Astrocyte (in vitro differentiated cells and primary cell): ENCODE measurements at regions not wholly inside any gene's neighbourhood (a gene's known extent, or its start where the extent isn't known, plus 50 kb on each side); places are given as distances from the start of the nearest gene placed in this dataset.
A peak's percentile ranks its signal among the peaks of the same experiment; 100 is the strongest.
"Not testable (repeated sequence)": the region's sequence is repeated elsewhere in the genome, so short reads cannot be mapped to it uniquely, and the experiment has no call there.

Experiments
- DNase-seq: peaks from one replicate; pipeline ENCODE4 v3.0.0-alpha.2; 2010; ENCODE audit warnings: low read depth
- FAIRE-seq: peaks from 2 replicates; lab custom pipeline; 2011; peaks lifted over from hg19 to GRCh38; lab: Jason Lieb, UNC
- H2AFZ ChIP-seq: 2 replicates; pipeline ENCODE4 v1.6.0; 2012; ENCODE audit warnings: low read depth, low read length, inconsistent platforms
- H3K27ac ChIP-seq: 2 replicates; pipeline ENCODE4 v1.5.1; 2011; ENCODE audit warnings: low read depth, low read length, inconsistent platforms
- H3K27me3 ChIP-seq: 2 replicates; pipeline ENCODE4 v1.6.0; 2011; ENCODE audit warnings: low read length, inconsistent platforms; ENCODE audit not compliant: insufficient read depth
- H3K36me3 ChIP-seq: 2 replicates; pipeline ENCODE4 v1.5.1; 2011; ENCODE audit warnings: low read length, inconsistent platforms; ENCODE audit not compliant: insufficient read depth
- H3K4me1 ChIP-seq: 2 replicates; pipeline ENCODE4 v1.5.1; 2011; ENCODE audit warnings: low read length, inconsistent platforms; ENCODE audit not compliant: insufficient read depth
- H3K4me2 ChIP-seq: 2 replicates; pipeline ENCODE4 v1.6.0; 2012; ENCODE audit warnings: low read length, inconsistent platforms
- H3K4me3 ChIP-seq: 2 replicates; pipeline ENCODE4 v1.5.1; 2011; ENCODE audit warnings: low read depth, mild to moderate bottlenecking, low read length, inconsistent platforms; ENCODE audit not compliant: insufficient read depth
- H3K79me2 ChIP-seq: 2 replicates; pipeline ENCODE4 v1.6.0; 2012; ENCODE audit warnings: mild to moderate bottlenecking, low read length, inconsistent platforms; ENCODE audit not compliant: insufficient read depth
- H3K9ac ChIP-seq: 2 replicates; pipeline ENCODE4 v1.6.0; 2012; ENCODE audit warnings: mild to moderate bottlenecking, low read length, inconsistent platforms
- H3K9me3 ChIP-seq: 2 replicates; pipeline ENCODE4 v1.5.1; 2012; ENCODE audit warnings: low read depth, mild to moderate bottlenecking, low read length, inconsistent platforms; ENCODE audit not compliant: insufficient read depth
- H4K20me1 ChIP-seq: 2 replicates; pipeline ENCODE4 v1.6.0; 2012; ENCODE audit warnings: low read length, inconsistent platforms; ENCODE audit not compliant: insufficient read depth
- H3K27ac Mint-ChIP-seq: one replicate; pipeline ENCODE4 v1.8.0; 2021; ENCODE audit warnings: mild to moderate bottlenecking, mixed read lengths; ENCODE audit not compliant: unreplicated experiment
- H3K27me3 Mint-ChIP-seq: one replicate; pipeline ENCODE4 v1.8.0; 2021; ENCODE audit warnings: low read depth, mixed read lengths; ENCODE audit not compliant: unreplicated experiment
- H3K36me3 Mint-ChIP-seq: one replicate; pipeline ENCODE4 v1.8.0; 2021; ENCODE audit warnings: low read depth, mixed read lengths; ENCODE audit not compliant: unreplicated experiment
- H3K4me1 Mint-ChIP-seq: one replicate; pipeline ENCODE4 v1.8.0; 2021; ENCODE audit warnings: low read depth, mixed read lengths; ENCODE audit not compliant: unreplicated experiment
- H3K4me3 Mint-ChIP-seq: one replicate; pipeline ENCODE4 v1.8.0; 2021; ENCODE audit warnings: mild to moderate bottlenecking, moderate library complexity, mixed read lengths; ENCODE audit not compliant: unreplicated experiment
- H3K9me3 Mint-ChIP-seq: one replicate; pipeline ENCODE4 v1.8.0; 2021; ENCODE audit warnings: mild to moderate bottlenecking, mixed read lengths; ENCODE audit not compliant: unreplicated experiment
- CTCF ChIP-seq: IDR thresholded peaks from 2 replicates; pipeline ENCODE4 v1.5.1; 2011; ENCODE audit warnings: low read depth, mild to moderate bottlenecking, inconsistent platforms, low read length, moderate library complexity; ENCODE audit not compliant: insufficient read depth
- EZH2 ChIP-seq: IDR thresholded peaks from 2 replicates; pipeline ENCODE4 v1.6.1; 2012; ENCODE audit warnings: mild to moderate bottlenecking, low read length, inconsistent platforms; ENCODE audit not compliant: insufficient read depth

- Histone ChIP-seq H4K20me1 (no peaks in the 10 kb centered on the region), H3K27me3 (no peaks in the 10 kb centered on the region), H2AFZ (no peak overlapping the region), H3K36me3 (no peaks in the 10 kb centered on the region), H3K9me3 (no peaks in the 10 kb centered on the region), H3K4me1 (peaks cover 16% of the 10 kb centered on the region), H3K4me2 (peak overlapping the region; percentile 3), H3K27ac (no peak overlapping the region), H3K4me3 (no peak overlapping the region), H3K79me2 (no peaks in the 10 kb centered on the region), H3K9ac (no peak overlapping the region)
- H3K4me3 Mint-ChIP-seq, result no peak overlapping the region
- DNase-seq (peak; percentile 80), FAIRE-seq (no peak)
- H3K4me1 Mint-ChIP-seq, result peaks cover 8% of the 10 kb centered on the region
- peaks cover 16% of the 10 kb centered on the region for H3K27me3 Mint-ChIP-seq
- TF ChIP-seq EZH2, result no peak
- no peak for TF ChIP-seq CTCF
- no peaks in the 10 kb centered on the region for H3K9me3 Mint-ChIP-seq
- H3K36me3 Mint-ChIP-seq, result no peaks in the 10 kb centered on the region
- H3K27ac Mint-ChIP-seq, result no peak overlapping the region
Measured at GRCh38 chr10:34045571-34046190, 711.2 kb upstream of the NRP1 start.

- H3K9ac ChIP-seq, result no peak overlapping the region
- no peak overlapping the region for H3K27ac Mint-ChIP-seq
- peaks cover 14% of the 10 kb centered on the region for H3K27me3 Mint-ChIP-seq
- H3K9me3 ChIP-seq, result no peaks in the 10 kb centered on the region
- no peak overlapping the region for H2AFZ ChIP-seq
- H3K4me2 ChIP-seq, result no peak overlapping the region
- H3K79me2 ChIP-seq, result no peaks in the 10 kb centered on the region
- DNase-seq (no peak), FAIRE-seq (no peak)
- H3K36me3 Mint-ChIP-seq, result no peaks in the 10 kb centered on the region
- H3K4me1 Mint-ChIP-seq, result peaks cover 2% of the 10 kb centered on the region
- H3K4me1 ChIP-seq, result peaks cover 6% of the 10 kb centered on the region
- H3K27me3 ChIP-seq, result no peaks in the 10 kb centered on the region
- no peaks in the 10 kb centered on the region for H3K36me3 ChIP-seq
- H3K9me3 Mint-ChIP-seq, result no peaks in the 10 kb centered on the region
- H3K27ac ChIP-seq, result no peak overlapping the region
- no peaks in the 10 kb centered on the region for H4K20me1 ChIP-seq
- no peak for TF ChIP-seq EZH2
- TF ChIP-seq CTCF, result no peak
- no peak overlapping the region for H3K4me3 Mint-ChIP-seq
- H3K4me3 ChIP-seq, result no peak overlapping the region
Measured at GRCh38 chr10:34041871-34042270, 707.4 kb upstream of the NRP1 start.

GRCh38 chr10:34037499-34037898, 703.0 kb upstream of the NRP1 start:
- no peak overlapping the region for H3K4me3 ChIP-seq
- H3K27me3 ChIP-seq, result no peaks in the 10 kb centered on the region
- Mint-ChIP-seq H3K36me3 (no peaks in the 10 kb centered on the region), H3K9me3 (no peaks in the 10 kb centered on the region), H3K27ac (no peak overlapping the region), H3K4me3 (no peak overlapping the region), H3K27me3 (peaks cover 10% of the 10 kb centered on the region), H3K4me1 (no peaks in the 10 kb centered on the region)
- no peak for FAIRE-seq
- no peaks in the 10 kb centered on the region for H3K4me1 ChIP-seq
- no peaks in the 10 kb centered on the region for H4K20me1 ChIP-seq
- no peaks in the 10 kb centered on the region for H3K9me3 ChIP-seq
- H3K36me3 ChIP-seq, result no peaks in the 10 kb centered on the region
- H2AFZ ChIP-seq, result no peak overlapping the region
- no peaks in the 10 kb centered on the region for H3K79me2 ChIP-seq
- H3K9ac ChIP-seq, result no peak overlapping the region
- H3K27ac ChIP-seq, result no peak overlapping the region
- DNase-seq, result no peak
- TF ChIP-seq EZH2 (no peak), CTCF (no peak)
- H3K4me2 ChIP-seq, result no peak overlapping the region

GRCh38 chr10:34035241-34035790, 700.8 kb upstream of the NRP1 start:
- FAIRE-seq, H3K4me1 ChIP-seq, H3K27me3 ChIP-seq: not testable (repeated sequence)

More at GRCh38 chr10:34035241-34035790, 700.8 kb upstream of the NRP1 start:
- H3K4me1 Mint-ChIP-seq, H3K27me3 Mint-ChIP-seq, H3K9ac ChIP-seq, H3K9me3 Mint-ChIP-seq, H3K27ac Mint-ChIP-seq, H3K36me3 Mint-ChIP-seq, H3K4me2 ChIP-seq, DNase-seq, H3K79me2 ChIP-seq, H3K4me3 ChIP-seq, H2AFZ ChIP-seq, H3K36me3 ChIP-seq, H3K27ac ChIP-seq, H3K9me3 ChIP-seq, H4K20me1 ChIP-seq, H3K4me3 Mint-ChIP-seq: not testable (repeated sequence)
